Nephron (organoid): ENCODE measurements at regions not wholly inside any gene's neighbourhood (a gene's known extent, or its start where the extent isn't known, plus 50 kb on each side); places are given as distances from the start of the nearest gene placed in this dataset.

ENCODE experiments used
- H3K27ac Mint-ChIP-seq, 3 experiments: 2 replicates each; pipeline ENCODE4 v1.8.0; 2020; ENCODE audit warnings: mixed read lengths in 3 of 3, mild to moderate bottlenecking in 2 of 3, moderate library complexity in 1 of 3
- H3K27me3 Mint-ChIP-seq: 2 replicates; pipeline ENCODE4 v1.8.0; 2021; ENCODE audit warnings: low read depth, mild to moderate bottlenecking, moderate library complexity, mixed read lengths
- H3K36me3 Mint-ChIP-seq: 2 replicates; pipeline ENCODE4 v1.8.0; 2020; ENCODE audit warnings: low read depth, mixed read lengths
- H3K4me1 Mint-ChIP-seq: 2 replicates; pipeline ENCODE4 v1.8.0; 2020; ENCODE audit warnings: mixed read lengths
- H3K4me3 Mint-ChIP-seq, 3 experiments: 2 replicates each; pipeline ENCODE4 v1.8.0; 2020; ENCODE audit warnings: mild to moderate bottlenecking in 3 of 3, mixed read lengths in 3 of 3, moderate library complexity in 2 of 3
- H3K9me3 Mint-ChIP-seq: 2 replicates; pipeline ENCODE4 v1.8.0; 2020; ENCODE audit warnings: mixed read lengths
- TF ChIP-seq, protein P1 (sequence below), 3 experiments: fragments of 200-600 bp; sonication (generic); IDR thresholded peaks; one replicate each; pipeline ENCODE4 v1.5.0; 2021; ENCODE audit warnings: antibody characterized with exemption in 3 of 3; ENCODE audit not compliant: unreplicated experiment in 3 of 3

DNA sequence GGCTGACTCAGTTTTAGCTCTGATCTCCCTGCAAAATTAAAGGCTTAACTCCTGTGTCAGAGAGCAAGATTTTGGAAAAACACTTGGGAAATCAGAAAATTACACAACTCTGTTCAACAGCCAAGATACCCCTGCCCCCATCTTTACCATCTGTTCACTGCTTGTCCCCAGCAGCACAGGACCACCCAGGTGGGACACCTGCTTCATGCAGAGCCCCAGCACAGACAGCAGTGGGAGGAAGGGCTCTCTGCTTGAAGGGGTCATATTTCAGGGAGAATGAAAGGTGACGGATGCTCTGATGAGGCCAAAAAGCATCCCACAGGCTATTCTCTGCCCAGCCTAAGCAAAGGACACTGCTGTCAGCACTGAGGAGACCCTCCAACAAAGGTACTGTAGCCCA, 584.6 kb upstream of the KLHL29 start:
- TF ChIP-seq, protein P1, sequence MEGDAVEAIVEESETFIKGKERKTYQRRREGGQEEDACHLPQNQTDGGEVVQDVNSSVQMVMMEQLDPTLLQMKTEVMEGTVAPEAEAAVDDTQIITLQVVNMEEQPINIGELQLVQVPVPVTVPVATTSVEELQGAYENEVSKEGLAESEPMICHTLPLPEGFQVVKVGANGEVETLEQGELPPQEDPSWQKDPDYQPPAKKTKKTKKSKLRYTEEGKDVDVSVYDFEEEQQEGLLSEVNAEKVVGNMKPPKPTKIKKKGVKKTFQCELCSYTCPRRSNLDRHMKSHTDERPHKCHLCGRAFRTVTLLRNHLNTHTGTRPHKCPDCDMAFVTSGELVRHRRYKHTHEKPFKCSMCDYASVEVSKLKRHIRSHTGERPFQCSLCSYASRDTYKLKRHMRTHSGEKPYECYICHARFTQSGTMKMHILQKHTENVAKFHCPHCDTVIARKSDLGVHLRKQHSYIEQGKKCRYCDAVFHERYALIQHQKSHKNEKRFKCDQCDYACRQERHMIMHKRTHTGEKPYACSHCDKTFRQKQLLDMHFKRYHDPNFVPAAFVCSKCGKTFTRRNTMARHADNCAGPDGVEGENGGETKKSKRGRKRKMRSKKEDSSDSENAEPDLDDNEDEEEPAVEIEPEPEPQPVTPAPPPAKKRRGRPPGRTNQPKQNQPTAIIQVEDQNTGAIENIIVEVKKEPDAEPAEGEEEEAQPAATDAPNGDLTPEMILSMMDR (IDR thresholded peaks at IDR 0.05; ENCODE audit: unreplicated experiment in 3 of 3), result no peak

GRCh38 chr2:22801071-22801470, 583.9 kb upstream of the KLHL29 start:
- H3K9me3 Mint-ChIP-seq, result peaks cover 17% of the 10 kb centered on the region
- H3K4me1 Mint-ChIP-seq, result no peaks in the 10 kb centered on the region
- peaks cover 24% of the 10 kb centered on the region for H3K27me3 Mint-ChIP-seq
- H3K36me3 Mint-ChIP-seq, result peaks cover 11% of the 10 kb centered on the region
- H3K27ac Mint-ChIP-seq, result no peak overlapping the region
- H3K4me3 Mint-ChIP-seq, result no peak overlapping the region
- TF ChIP-seq, protein P1 (IDR thresholded peaks at IDR 0.05; ENCODE audit: unreplicated experiment in 3 of 3), result no peak

More for the DNA sequence above, 584.6 kb upstream of the KLHL29 start:
- no peak overlapping the region for H3K4me3 Mint-ChIP-seq
- H3K27ac Mint-ChIP-seq, result no peak overlapping the region
- H3K9me3 Mint-ChIP-seq, result peaks cover 13% of the 10 kb centered on the region
- H3K4me1 Mint-ChIP-seq, result no peaks in the 10 kb centered on the region
- peaks cover 10% of the 10 kb centered on the region for H3K36me3 Mint-ChIP-seq
- peaks cover 29% of the 10 kb centered on the region for H3K27me3 Mint-ChIP-seq

- TF ChIP-seq, protein P1 (IDR thresholded peaks at IDR 0.05; ENCODE audit: unreplicated experiment in 3 of 3), result no peak
- H3K4me1 Mint-ChIP-seq, result no peaks in the 10 kb centered on the region
- H3K9me3 Mint-ChIP-seq, result peaks cover 24% of the 10 kb centered on the region
- H3K27me3 Mint-ChIP-seq, result peaks cover 15% of the 10 kb centered on the region
- H3K27ac Mint-ChIP-seq, result no peak overlapping the region
- H3K4me3 Mint-ChIP-seq, result no peak overlapping the region
- H3K36me3 Mint-ChIP-seq, result peaks cover 15% of the 10 kb centered on the region
These were observed 583.0 kb upstream of the KLHL29 start for GRCh38 chr2:22801970-22802369.

DNA sequence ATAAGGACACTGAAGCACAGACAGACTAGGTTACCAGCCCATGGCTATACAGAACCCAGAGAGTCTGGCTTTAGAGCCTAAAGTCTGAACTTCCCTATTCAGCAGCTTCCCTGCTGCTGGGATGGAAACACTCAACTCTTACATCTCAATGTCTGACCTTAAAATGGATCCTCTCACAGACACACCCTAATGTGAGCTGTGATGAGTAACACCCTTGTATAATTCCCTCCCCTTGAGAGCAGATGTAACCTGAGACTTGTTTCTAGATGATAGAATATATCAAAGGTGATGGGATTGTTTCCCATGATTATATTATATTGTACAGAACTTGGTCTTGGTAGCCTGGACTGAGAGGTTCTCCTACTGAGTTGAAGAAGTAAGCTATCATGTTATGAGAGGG, 577.1 kb upstream of the KLHL29 start:
- TF ChIP-seq, protein P1 (IDR thresholded peaks at IDR 0.05; ENCODE audit: unreplicated experiment in 3 of 3), result no peak
- Mint-ChIP-seq H3K4me3 (no peak overlapping the region), H3K4me1 (no peaks in the 10 kb centered on the region), H3K9me3 (peaks cover 31% of the 10 kb centered on the region), H3K27ac (no peak overlapping the region), H3K27me3 (no peaks in the 10 kb centered on the region), H3K36me3 (peaks cover 15% of the 10 kb centered on the region)

DNA sequence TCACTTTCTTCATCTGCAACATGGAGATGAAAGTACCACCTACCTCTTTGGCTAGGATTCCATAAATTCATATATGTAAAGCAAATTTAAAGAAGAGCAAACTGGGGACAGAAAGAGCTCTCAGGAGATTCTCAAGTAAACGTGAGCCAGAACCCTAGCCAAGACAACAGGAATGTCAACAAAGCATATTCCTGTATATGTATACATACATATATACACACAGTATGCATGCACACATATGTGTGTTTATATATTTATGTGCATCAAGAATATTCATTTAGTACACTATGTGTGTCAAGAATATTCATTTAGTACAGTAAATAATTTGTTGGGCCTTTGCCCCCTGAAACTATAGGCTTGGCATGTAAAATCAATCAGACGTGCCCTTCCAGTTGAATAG, 574.4 kb upstream of the KLHL29 start:
- TF ChIP-seq, protein P1 (IDR thresholded peaks at IDR 0.05; ENCODE audit: unreplicated experiment in 3 of 3), result no peak
- Mint-ChIP-seq H3K27ac (no peak overlapping the region), H3K4me1 (no peaks in the 10 kb centered on the region), H3K36me3 (peaks cover 4% of the 10 kb centered on the region), H3K9me3 (peaks cover 16% of the 10 kb centered on the region), H3K27me3 (peaks cover 4% of the 10 kb centered on the region), H3K4me3 (no peak overlapping the region)

DNA sequence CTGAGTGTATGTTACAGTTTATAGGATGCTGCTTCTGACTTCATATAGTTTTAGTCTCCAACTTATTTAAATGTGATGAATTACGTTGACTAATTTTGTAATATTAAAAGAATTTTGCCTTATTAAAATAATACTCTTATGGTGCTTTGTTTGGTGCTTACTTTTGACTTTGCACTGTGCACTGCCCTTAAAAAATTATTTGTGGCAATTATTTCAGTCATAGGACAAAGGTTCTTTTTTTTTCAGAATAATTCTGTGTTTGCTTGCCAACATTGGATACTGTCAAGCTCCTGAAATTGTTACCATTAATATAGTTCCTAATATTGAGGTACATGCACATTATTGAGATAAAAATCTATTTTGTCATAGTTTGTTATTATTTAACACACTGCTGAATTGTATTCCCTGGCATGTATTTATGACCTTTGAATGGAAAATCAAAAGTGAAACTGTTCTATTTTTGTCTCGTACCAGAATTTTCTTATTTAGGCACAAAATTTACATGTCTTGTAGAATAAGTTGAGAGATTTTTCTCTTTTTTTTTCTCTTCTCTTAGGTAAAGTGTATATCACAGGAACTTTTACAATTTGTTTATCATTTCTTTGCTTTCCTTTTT, 572.8 kb upstream of the KLHL29 start:
- Mint-ChIP-seq H3K4me3 (no peak overlapping the region), H3K27me3 (peaks cover 8% of the 10 kb centered on the region), H3K27ac (no peak overlapping the region), H3K9me3 (peaks cover 7% of the 10 kb centered on the region), H3K36me3 (no peaks in the 10 kb centered on the region), H3K4me1 (peaks cover 3% of the 10 kb centered on the region)
- TF ChIP-seq, protein P1 (IDR thresholded peaks at IDR 0.05; ENCODE audit: unreplicated experiment in 3 of 3), result no peak
